ENCODE measurements at regions not wholly inside any gene's neighbourhood (a gene's known extent, or its start where the extent isn't known, plus 50 kb on each side); places are given as distances from the start of the nearest gene placed in this dataset.

GRCh38 chr11:95330302-95330701 lies 99.3 kb upstream of the SESN3 start:
- Mint-ChIP-seq H3K9me3 (no peaks in the 10 kb centered on the region; a peak in 1 of 5 replicates), H3K36me3 (ENCODE audit: insufficient read depth in 1 of 3, low read depth in 3 of 3) (no peaks in the 10 kb centered on the region; a peak in 1 of 7 replicates), H3K27me3 (ENCODE audit: low read depth) (peaks cover under 1% of the 10 kb centered on the region; the same call in 1 of the 2 replicates), H3K4me1 (peaks cover 24 to 26% of the 10 kb centered on the region in 2 experiments), H3K4me3 (no peak overlapping the region), H3K27ac (no peak overlapping the region)
- H3K27me3 ChIP-seq (ENCODE audit: insufficient read depth, low read length) = no peaks in the 10 kb centered on the region
- DNase-seq = no peak
- no peaks in the 10 kb centered on the region for H3K79me2 ChIP-seq (ENCODE audit: insufficient read depth, low read length)
- 0 out of 2 replicates have a peak overlapping the region, but pooled peaks have one; percentile 37 for H2BK15ac ChIP-seq (ENCODE audit: low read depth, low read length)
- no peak overlapping the region for H2AFZ ChIP-seq (ENCODE audit: low read length)
- no peaks in the 10 kb centered on the region for H3K23me2 ChIP-seq (ENCODE audit: insufficient read length, low read depth, low read length, poor library complexity, severe bottlenecking)
- H3K56ac ChIP-seq (ENCODE audit: insufficient read length, low read depth, low read length) = no peak overlapping the region
- no peak overlapping the region for H3K4me2 ChIP-seq (ENCODE audit: insufficient read depth, insufficient read length, low read length)
- H3K79me1 ChIP-seq (ENCODE audit: insufficient read depth, low read depth, low read length, poor library complexity, severe bottlenecking) = no peaks in the 10 kb centered on the region
- H2BK12ac ChIP-seq (ENCODE audit: insufficient read length, low read depth, low read length) = no peak overlapping the region
- no peak overlapping the region for H2BK120ac ChIP-seq (ENCODE audit: low read depth, low read length, poor library complexity, severe bottlenecking)
- no peaks in the 10 kb centered on the region for H3K9me3 ChIP-seq (ENCODE audit: control insufficient read depth, low read depth, low read length)
- no peak overlapping the region for H3K18ac ChIP-seq (ENCODE audit: insufficient read length, low read depth, low read length)
- no peak overlapping the region for H4K91ac ChIP-seq (ENCODE audit: insufficient read length, low read depth, low read length)
- H4K8ac ChIP-seq (replicated peaks; ENCODE audit: insufficient read length, low read depth, low read length) = no peak overlapping the region
- H2BK20ac ChIP-seq (ENCODE audit: low read depth, low read length, poor library complexity, severe bottlenecking) = no peak overlapping the region
- no peak overlapping the region for H3K4ac ChIP-seq (ENCODE audit: low read depth, low read length)
- H3K14ac ChIP-seq (ENCODE audit: insufficient read depth, low read length) = no peak overlapping the region
- no peak for TF ChIP-seq CTCF (conservative IDR thresholded peaks at IDR 0.05)
- WGBS (ENCODE audit: extremely low coverage, insufficient read length, low lambda C conversion rate) = no CpG with 5 or more reads among the region's 1 CpG
- no peak overlapping the region for H2AK5ac ChIP-seq (ENCODE audit: insufficient read length, low read length)
- H4K5ac ChIP-seq (ENCODE audit: insufficient read length, low read depth, low read length) = no peak overlapping the region
- H3K23ac ChIP-seq (ENCODE audit: insufficient read length, low read depth, low read length) = no peak overlapping the region
- peaks cover 3% of the 10 kb centered on the region; the same call in 1 of the 2 replicates for H3K4me1 ChIP-seq (ENCODE audit: insufficient read depth, low read length)
- H2BK5ac ChIP-seq (ENCODE audit: insufficient read length, low read length) = no peak overlapping the region
- H3K9ac ChIP-seq (ENCODE audit: extremely low read depth, insufficient read length, low read length) = no peak overlapping the region
- no peaks in the 10 kb centered on the region for H4K20me1 ChIP-seq (ENCODE audit: control insufficient read depth, insufficient read depth, insufficient read length)
- H3K27ac ChIP-seq (ENCODE audit: insufficient read length, low read depth, low read length) = no peak overlapping the region
- H3T11ph ChIP-seq (ENCODE audit: low read length) = no peak overlapping the region
